ENCODE measurements at regions not wholly inside any gene's neighbourhood (a gene's known extent, or its start where the extent isn't known, plus 50 kb on each side); places are given as distances from the start of the nearest gene placed in this dataset.

DNA sequence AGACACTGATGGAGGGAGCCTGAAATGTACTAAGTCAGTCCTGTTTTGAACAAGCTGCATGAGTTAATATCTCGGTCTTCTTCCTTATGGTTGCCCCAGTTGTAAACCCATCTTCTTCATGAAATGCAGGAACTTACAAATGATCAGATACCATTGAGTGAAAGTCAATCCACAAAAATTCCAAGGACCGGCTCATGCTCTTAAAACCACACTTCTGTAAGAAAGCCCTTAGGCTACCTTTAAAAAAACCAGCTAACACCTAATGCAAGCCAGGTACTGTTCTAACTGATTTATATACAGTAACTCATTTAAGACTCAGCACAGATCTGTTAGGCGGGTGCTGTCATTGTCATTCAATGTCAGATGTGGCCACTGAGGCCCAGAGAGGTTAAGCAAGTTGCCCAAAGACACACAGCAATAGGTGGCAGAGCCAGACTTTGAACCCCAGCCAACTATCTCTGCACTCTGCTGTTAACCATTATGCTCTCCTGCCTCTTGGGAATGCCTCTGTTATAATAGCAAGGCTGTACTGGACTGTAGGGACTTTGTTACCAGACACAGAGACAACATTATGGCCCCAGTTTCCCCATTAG is 93.4 kb downstream of the C16orf95 start:
- no peak for TF ChIP-seq CTCF (IDR thresholded peaks at IDR 0.05)
- TF ChIP-seq POLR2A (IDR thresholded peaks at IDR 0.05), result no peak

Measured in heart left ventricle (tissue), 13 donors.